OCI-LY3 (cell line): ENCODE measurements at regions not wholly inside any gene's neighbourhood (a gene's known extent, or its start where the extent isn't known, plus 50 kb on each side); places are given as distances from the start of the nearest gene placed in this dataset.

Experiments
- H2AFZ ChIP-seq: fragments of 200-600, 300-600 bp; shearing (Covaris generic); 2 replicates; pipeline ENCODE4 v1.6.0; 2014; ENCODE audit warnings: antibody characterized with exemption, low read depth, low read length
- H3K27ac ChIP-seq: fragments of 200-600, 300-600 bp; sonication (generic); 2 replicates; pipeline ENCODE4 v1.5.1; 2014; ENCODE audit warnings: mild to moderate bottlenecking, low read length, moderate library complexity, mixed read lengths
- H3K27me3 ChIP-seq: fragments of 200-600, 300-600 bp; sonication (generic); 2 replicates; pipeline ENCODE4 v1.6.1; 2014; ENCODE audit warnings: low read depth, low read length, mixed read lengths
- H3K36me3 ChIP-seq: fragments of 200-600, 300-600 bp; sonication (generic); replicated peaks from 2 replicates; pipeline ENCODE3; 2014; ENCODE audit warnings: low read depth, low read length, mixed read lengths
- H3K4me1 ChIP-seq: fragments of 300-600, 200-600 bp; sonication (generic); 2 replicates; pipeline ENCODE4 v1.6.1; 2014; ENCODE audit warnings: low read length, mixed read lengths
- H3K4me2 ChIP-seq: fragments of 200-600, 300-600 bp; sonication (generic); 2 replicates; pipeline ENCODE4 v1.6.1; 2014; ENCODE audit warnings: low read length, mixed read lengths
- H3K4me3 ChIP-seq: fragments of 300-600, 200-600 bp; sonication (generic); 2 replicates; pipeline ENCODE4 v1.5.1; 2014; ENCODE audit warnings: antibody characterized with exemption, mild to moderate bottlenecking, low read length, moderate library complexity
- H3K79me2 ChIP-seq: fragments of 300-600, 200-600 bp; shearing (Covaris generic); 2 replicates; pipeline ENCODE4 v1.6.1; 2014; ENCODE audit warnings: mild to moderate bottlenecking, low read length, mixed read lengths
- H3K9ac ChIP-seq: fragments of 300-600, 200-600 bp; shearing (Covaris generic); 2 replicates; pipeline ENCODE4 v1.6.0; 2014; ENCODE audit warnings: mild to moderate bottlenecking, low read length, moderate library complexity
- H3K9me3 ChIP-seq: fragments of 200-600, 300-600 bp; shearing (Covaris generic); 2 replicates; pipeline ENCODE4 v1.6.1; 2014; ENCODE audit warnings: low read length, mixed read lengths; ENCODE audit not compliant: insufficient read depth
- H4K20me1 ChIP-seq: fragments of 200-600, 300-600 bp; sonication (generic); 2 replicates; pipeline ENCODE4 v1.6.1; 2016; ENCODE audit warnings: low read length, mixed read lengths; ENCODE audit not compliant: insufficient read depth
- EZH2phosphoT487 ChIP-seq: fragments of 200-600 bp; shearing (Covaris generic); IDR thresholded peaks from 2 replicates; pipeline ENCODE4 v1.6.1; 2018; ENCODE audit warnings: antibody characterized with exemption, mixed run types, low read depth
- TF ChIP-seq, protein P1 (sequence below): fragments of 200-600, 300-600 bp; sonication (generic); IDR thresholded peaks from 2 replicates; pipeline ENCODE4 v1.5.1; 2014; ENCODE audit warnings: antibody characterized with exemption, low read length, low read depth

DNA sequence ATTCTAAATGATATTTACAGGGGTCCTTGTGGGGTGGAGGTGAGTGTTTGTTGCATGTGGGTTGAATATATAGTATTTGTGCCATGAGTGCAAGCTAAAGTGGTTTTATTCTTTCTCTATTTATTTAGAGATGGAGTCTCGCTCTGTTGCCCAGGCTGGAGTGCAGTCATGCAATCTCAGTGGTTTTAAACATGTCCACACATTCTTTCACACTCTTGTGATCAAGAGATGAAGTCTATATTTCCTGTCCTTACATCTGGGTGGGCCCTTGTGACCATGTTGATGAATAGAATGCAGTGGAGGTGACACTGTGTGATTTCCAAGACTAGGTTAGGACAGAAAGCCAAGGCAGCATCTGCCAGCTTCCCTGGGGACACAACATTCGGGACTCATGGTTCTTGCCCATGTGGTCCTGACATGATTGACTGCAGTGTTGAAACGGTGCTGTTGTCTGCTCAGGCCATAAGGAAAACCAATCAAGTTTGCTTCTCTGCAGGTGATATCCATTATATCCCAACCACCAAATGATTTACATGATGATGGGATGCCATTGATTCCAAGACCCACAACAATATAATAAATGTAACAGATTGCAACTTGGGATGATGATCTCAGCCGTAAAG, 172.6 kb downstream of the SUDS3 start:
- Histone ChIP-seq H2AFZ (no peak overlapping the region), H3K4me2 (no peak overlapping the region), H3K79me2 (no peaks in the 10 kb centered on the region)

DNA sequence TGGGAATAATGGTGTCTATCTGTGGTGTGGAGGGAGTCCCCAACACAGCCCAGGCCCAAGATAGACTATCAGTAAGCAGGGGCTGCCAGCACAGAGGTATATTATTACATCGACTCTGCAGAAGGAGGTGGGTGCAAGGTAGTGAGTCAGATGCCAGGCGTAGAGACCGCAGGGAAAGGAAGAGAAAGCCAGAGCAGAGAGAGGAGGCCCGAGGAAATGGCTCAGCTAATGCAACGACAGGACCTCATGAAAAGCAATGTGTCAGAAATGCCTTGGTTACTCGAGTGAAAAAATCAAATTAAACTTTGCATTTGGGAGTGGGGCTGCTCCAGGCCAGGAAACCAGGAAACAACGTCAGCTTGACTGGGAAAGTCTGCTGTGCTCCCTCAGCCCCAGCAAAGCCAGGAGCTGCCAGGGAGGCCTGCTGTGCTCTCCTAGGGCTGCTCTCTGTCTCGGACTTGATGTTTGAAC, 173.2 kb downstream of the SUDS3 start:
- Histone ChIP-seq H3K79me2 (no peaks in the 10 kb centered on the region), H3K27ac (no peak overlapping the region), H3K9ac (no peak overlapping the region), H3K27me3 (no peaks in the 10 kb centered on the region), H2AFZ (no peak overlapping the region), H3K9me3 (no peaks in the 10 kb centered on the region), H4K20me1 (no peaks in the 10 kb centered on the region), H3K4me1 (no peaks in the 10 kb centered on the region), H3K36me3 (no peaks in the 10 kb centered on the region), H3K4me3 (no peak overlapping the region), H3K4me2 (no peak overlapping the region)
- TF ChIP-seq, protein P1, sequence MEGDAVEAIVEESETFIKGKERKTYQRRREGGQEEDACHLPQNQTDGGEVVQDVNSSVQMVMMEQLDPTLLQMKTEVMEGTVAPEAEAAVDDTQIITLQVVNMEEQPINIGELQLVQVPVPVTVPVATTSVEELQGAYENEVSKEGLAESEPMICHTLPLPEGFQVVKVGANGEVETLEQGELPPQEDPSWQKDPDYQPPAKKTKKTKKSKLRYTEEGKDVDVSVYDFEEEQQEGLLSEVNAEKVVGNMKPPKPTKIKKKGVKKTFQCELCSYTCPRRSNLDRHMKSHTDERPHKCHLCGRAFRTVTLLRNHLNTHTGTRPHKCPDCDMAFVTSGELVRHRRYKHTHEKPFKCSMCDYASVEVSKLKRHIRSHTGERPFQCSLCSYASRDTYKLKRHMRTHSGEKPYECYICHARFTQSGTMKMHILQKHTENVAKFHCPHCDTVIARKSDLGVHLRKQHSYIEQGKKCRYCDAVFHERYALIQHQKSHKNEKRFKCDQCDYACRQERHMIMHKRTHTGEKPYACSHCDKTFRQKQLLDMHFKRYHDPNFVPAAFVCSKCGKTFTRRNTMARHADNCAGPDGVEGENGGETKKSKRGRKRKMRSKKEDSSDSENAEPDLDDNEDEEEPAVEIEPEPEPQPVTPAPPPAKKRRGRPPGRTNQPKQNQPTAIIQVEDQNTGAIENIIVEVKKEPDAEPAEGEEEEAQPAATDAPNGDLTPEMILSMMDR = no peak
- no peak for TF ChIP-seq EZH2phosphoT487

More for the DNA sequence above, 172.6 kb downstream of the SUDS3 start:
- Histone ChIP-seq H3K9me3 (no peaks in the 10 kb centered on the region), H3K36me3 (no peaks in the 10 kb centered on the region), H3K4me3 (no peak overlapping the region), H3K9ac (no peak overlapping the region), H4K20me1 (no peaks in the 10 kb centered on the region), H3K4me1 (no peaks in the 10 kb centered on the region), H3K27ac (no peak overlapping the region), H3K27me3 (no peaks in the 10 kb centered on the region)
- TF ChIP-seq, protein P1 = no peak
- TF ChIP-seq EZH2phosphoT487 = no peak

DNA sequence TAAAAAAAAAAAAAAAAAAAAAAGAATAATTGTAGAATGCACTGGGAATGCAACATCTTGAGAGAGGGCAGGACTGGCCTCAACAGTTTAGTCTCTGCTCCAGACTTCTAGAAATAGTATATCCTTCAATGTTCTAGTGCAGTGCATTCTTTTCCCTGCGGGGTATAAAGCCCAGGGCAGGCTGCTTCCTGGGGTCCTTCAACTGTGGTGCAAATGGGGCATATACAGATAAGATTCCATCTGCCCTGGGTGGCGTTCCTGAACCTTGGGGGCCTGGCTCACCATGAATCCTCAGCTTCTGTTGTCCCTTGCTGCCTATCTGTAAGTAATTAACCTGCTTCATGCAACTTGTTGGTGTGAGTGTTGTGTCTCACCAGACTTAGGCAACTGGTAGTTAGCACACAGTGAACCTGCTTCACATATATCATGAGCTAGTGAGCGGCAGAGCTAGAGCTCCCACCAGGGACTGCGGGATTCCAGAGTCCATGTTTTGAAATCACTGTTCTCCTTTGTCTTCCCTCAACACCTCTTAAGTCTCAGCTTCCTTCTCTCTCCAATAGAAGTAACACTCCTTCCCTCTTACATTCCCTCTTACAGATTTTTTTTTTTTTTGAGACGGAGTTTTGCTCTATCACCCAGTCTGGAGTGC, 177.6 kb downstream of the SUDS3 start:
- TF ChIP-seq, protein P1 = no peak
- TF ChIP-seq EZH2phosphoT487 = no peak
- H3K79me2 ChIP-seq = no peaks in the 10 kb centered on the region
- H3K4me2 ChIP-seq = no peak overlapping the region
- H3K4me3 ChIP-seq = no peak overlapping the region
- no peaks in the 10 kb centered on the region for H3K9me3 ChIP-seq
- H3K27ac ChIP-seq = no peak overlapping the region
- no peaks in the 10 kb centered on the region for H4K20me1 ChIP-seq
- H3K9ac ChIP-seq = no peak overlapping the region
- no peaks in the 10 kb centered on the region for H3K36me3 ChIP-seq
- no peak overlapping the region for H2AFZ ChIP-seq
- H3K4me1 ChIP-seq = no peaks in the 10 kb centered on the region
- peaks cover 8% of the 10 kb centered on the region; the same call in 1 of the 2 replicates for H3K27me3 ChIP-seq

DNA sequence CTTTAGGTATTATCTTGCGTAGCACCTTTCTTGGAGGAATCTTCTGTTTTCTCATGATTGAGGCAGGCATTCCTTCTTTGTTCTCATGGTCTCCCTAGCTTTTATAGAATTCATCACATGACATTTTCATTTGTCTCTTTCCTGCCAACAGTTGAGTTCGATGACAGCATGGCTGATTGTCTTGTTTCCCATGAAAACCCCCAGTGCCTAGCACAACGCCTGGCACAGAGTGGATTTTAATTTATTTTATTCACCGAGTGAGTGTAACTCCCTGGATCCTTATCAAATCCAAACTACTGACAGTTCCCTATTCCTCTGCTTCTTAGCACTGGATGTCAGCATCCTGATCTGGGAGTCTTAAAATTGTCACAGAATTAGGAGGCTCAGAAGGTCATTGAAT, 182.6 kb downstream of the SUDS3 start:
- H3K79me2 ChIP-seq = no peaks in the 10 kb centered on the region
- peaks cover 17% of the 10 kb centered on the region for H3K27me3 ChIP-seq
- TF ChIP-seq, protein P1 = no peak
- no peak for TF ChIP-seq EZH2phosphoT487
- H3K4me3 ChIP-seq = no peak overlapping the region
- H2AFZ ChIP-seq = no peak overlapping the region
- H3K27ac ChIP-seq = no peak overlapping the region
- no peaks in the 10 kb centered on the region for H3K36me3 ChIP-seq
- no peak overlapping the region for H3K9ac ChIP-seq
- H4K20me1 ChIP-seq = no peaks in the 10 kb centered on the region
- no peaks in the 10 kb centered on the region for H3K4me1 ChIP-seq
- H3K4me2 ChIP-seq = no peak overlapping the region
- no peaks in the 10 kb centered on the region for H3K9me3 ChIP-seq
